Head of caudate nucleus (tissue), 42 donors: ENCODE measurements at regions not wholly inside any gene's neighbourhood (a gene's known extent, or its start where the extent isn't known, plus 50 kb on each side); places are given as distances from the start of the nearest gene placed in this dataset.

Experiments
- DNase-seq, 42 donors: peaks; one replicate each; pipeline versions ENCODE4 v3.0.0 to v3.0.0-alpha.2; 2020 to 2021; ENCODE audit warnings: mixed read lengths in 7 of 42
- intact Hi-C: fragments of 100-400 bp; cut with DNase I; formaldehyde crosslinking; loops from one replicate; pipeline ENCODE4 v1.15.0; 2022

- DNase-seq = no peak
- intact Hi-C loops = no loop called here
Observed at GRCh38 chr5:107325866-107326265, 344.9 kb downstream of the EFNA5 start.

GRCh38 chr5:107324809-107325208 is 345.9 kb downstream of the EFNA5 start:
- intact Hi-C loops = no loop called here

GRCh38 chr5:107324071-107324470 is 346.7 kb downstream of the EFNA5 start:
- no peak for DNase-seq
- intact Hi-C loops = no loop called here

More at GRCh38 chr5:107324809-107325208, 345.9 kb downstream of the EFNA5 start:
- DNase-seq = no peak

- no peak for DNase-seq
- intact Hi-C loops = no loop called here
Observed at GRCh38 chr5:107323536-107323935, 347.2 kb downstream of the EFNA5 start.

- DNase-seq = no peak
- intact Hi-C loops = no loop called here
Observed at GRCh38 chr5:107322936-107323335, 347.8 kb downstream of the EFNA5 start.

GRCh38 chr5:107321906-107322305 is 348.8 kb downstream of the EFNA5 start:
- no peak for DNase-seq
- intact Hi-C loops = no loop called here

GRCh38 chr5:107320846-107321245 is 349.9 kb downstream of the EFNA5 start:
- no peak for DNase-seq
- intact Hi-C loops = no loop called here

GRCh38 chr5:107320376-107320775 is 350.4 kb downstream of the EFNA5 start:
- intact Hi-C loops = no loop called here
- DNase-seq = no peak

- intact Hi-C loops = no loop called here
- no peak for DNase-seq
Observed at GRCh38 chr5:107319901-107320300, 350.8 kb downstream of the EFNA5 start.

GRCh38 chr5:107314330-107314729 is 356.4 kb downstream of the EFNA5 start:
- intact Hi-C loops = no loop called here
- DNase-seq = no peak

GRCh38 chr5:107313921-107314320 is 356.8 kb downstream of the EFNA5 start:
- no peak for DNase-seq
- intact Hi-C loops = no loop called here

GRCh38 chr5:107313098-107313497 is 357.6 kb downstream of the EFNA5 start:
- no peak for DNase-seq
- intact Hi-C loops = no loop called here

GRCh38 chr5:107310181-107310580 is 360.6 kb downstream of the EFNA5 start:
- intact Hi-C loops = no loop called here
- DNase-seq = no peak

GRCh38 chr5:107306594-107306993 is 364.1 kb downstream of the EFNA5 start:
- DNase-seq = no peak
- intact Hi-C loops = no loop called here

- intact Hi-C loops = no loop called here
- no peak for DNase-seq
Observed at GRCh38 chr5:107306002-107306401, 364.7 kb downstream of the EFNA5 start.

GRCh38 chr5:107304684-107305083 is 366.1 kb downstream of the EFNA5 start:
- no peak for DNase-seq
- intact Hi-C loops = no loop called here

- intact Hi-C loops = no loop called here
- DNase-seq = no peak
Observed at GRCh38 chr5:107303171-107303968, 367.4 kb downstream of the EFNA5 start.

GRCh38 chr5:107302441-107302840 is 368.3 kb downstream of the EFNA5 start:
- intact Hi-C loops = no loop called here

GRCh38 chr5:107301999-107302398 is 368.7 kb downstream of the EFNA5 start:
- intact Hi-C loops = no loop called here
- DNase-seq = no peak

More at GRCh38 chr5:107302441-107302840, 368.3 kb downstream of the EFNA5 start:
- no peak for DNase-seq

GRCh38 chr5:107300721-107301327 is 369.9 kb downstream of the EFNA5 start:
- DNase-seq = no peak
- intact Hi-C loops = no loop called here

- intact Hi-C loops = no loop called here
- DNase-seq = no peak
Observed at GRCh38 chr5:107296572-107296971, 374.2 kb downstream of the EFNA5 start.
